Left lung (tissue), 4 donors: ENCODE measurements at regions not wholly inside any gene's neighbourhood (a gene's known extent, or its start where the extent isn't known, plus 50 kb on each side); places are given as distances from the start of the nearest gene placed in this dataset.
"Not testable (repeated sequence)": the region's sequence is repeated elsewhere in the genome, so short reads cannot be mapped to it uniquely, and the experiment has no call there.

Experiments used
- ATAC-seq: fragments of 200-7000 bp; cut with Tn5 transposase; one replicate; pipeline ENCODE4 v1.9.1; 2020; ENCODE audit warnings: moderate library complexity
- DNase-seq, 4 donors: peaks; one replicate each; pipeline ENCODE4 v3.0.0-alpha.2; 2013 to 2020
- H3K27ac ChIP-seq, 2 donors: fragments of 200-600 bp; sonication (generic) in 1 of 2; one replicate each; pipeline versions ENCODE4 v1.5.0 to v1.8.0; 2020 to 2021
- H3K27me3 ChIP-seq, 2 donors: fragments of 200-600 bp; sonication (generic) in 1 of 2; one replicate each; pipeline versions ENCODE4 v1.5.0 to v1.8.0; 2020 to 2021
- H3K36me3 ChIP-seq, 2 donors: fragments of 200-600 bp; sonication (generic) in 1 of 2; one replicate each; pipeline versions ENCODE4 v1.5.0 to v1.8.0; 2020 to 2021
- H3K4me1 ChIP-seq, 2 donors: fragments of 200-600 bp; one replicate each; pipeline ENCODE4 v1.8.0; 2021
- H3K4me3 ChIP-seq, 2 donors: fragments of 200-600 bp; sonication (generic) in 1 of 2; one replicate each; pipeline versions ENCODE4 v1.5.0 to v1.8.0; 2020 to 2021; ENCODE audit warnings: mild to moderate bottlenecking in 1 of 2
- H3K9me3 ChIP-seq, 2 donors: fragments of 200-600 bp; sonication (generic) in 1 of 2; one replicate each; pipeline versions ENCODE4 v1.5.0 to v1.8.0; 2020 to 2021
- CTCF ChIP-seq, 2 donors: fragments of 200-600 bp; sonication (generic) in 1 of 2; IDR thresholded peaks; one replicate each; pipeline versions ENCODE4 v1.5.0 to v1.8.0; 2021; ENCODE audit warnings: antibody characterized with exemption in 2 of 2
- intact Hi-C, 2 donors: fragments of 100-400 bp; cut with DNase I; formaldehyde crosslinking; loops; one replicate each; pipeline versions ENCODE4 v1.11.2 to v1.14.2; 2022
- donor health status: DM: no; HTN: yes; CAD: no.
- donor health status: DM: no; HTN: no; CAD: no.

- H3K9me3 ChIP-seq, result no peaks in the 10 kb centered on the region
- H3K4me1 ChIP-seq, result peaks cover 0 to 3% of the 10 kb centered on the region in 2 donors
- no peak for TF ChIP-seq CTCF (IDR thresholded peaks at IDR 0.05)
- no peak overlapping the region for H3K27ac ChIP-seq
- intact Hi-C loops, result no loop called here
- no peak for DNase-seq
- ATAC-seq, result no peak
- H3K36me3 ChIP-seq, result no peaks in the 10 kb centered on the region
- no peak overlapping the region for H3K4me3 ChIP-seq
- H3K27me3 ChIP-seq, result no peaks in the 10 kb centered on the region
Measured at GRCh38 chr20:4431446-4431845, 182.4 kb upstream of the ADRA1D start.

GRCh38 chr20:4430826-4431225, 181.7 kb upstream of the ADRA1D start:
- H3K4me3 ChIP-seq, ATAC-seq, H3K9me3 ChIP-seq, H3K27me3 ChIP-seq, H3K36me3 ChIP-seq, H3K27ac ChIP-seq, DNase-seq, intact Hi-C loops, H3K4me1 ChIP-seq: not testable (repeated sequence)

GRCh38 chr20:4427940-4428586, 179.0 kb upstream of the ADRA1D start:
- H3K4me1 ChIP-seq, result peaks cover 0 to 3% of the 10 kb centered on the region in 2 donors
- no peak for TF ChIP-seq CTCF (IDR thresholded peaks at IDR 0.05)
- no peak overlapping the region for H3K27ac ChIP-seq
- no peaks in the 10 kb centered on the region for H3K27me3 ChIP-seq
- intact Hi-C loops, result no loop called here
- ATAC-seq (no peak), DNase-seq (no peak)
- no peaks in the 10 kb centered on the region for H3K9me3 ChIP-seq
- H3K36me3 ChIP-seq, result no peaks in the 10 kb centered on the region
- no peak overlapping the region for H3K4me3 ChIP-seq

- DNase-seq (no peak), ATAC-seq (no peak)
- Histone ChIP-seq H3K9me3 (no peaks in the 10 kb centered on the region), H3K27me3 (no peaks in the 10 kb centered on the region), H3K36me3 (no peaks in the 10 kb centered on the region), H3K27ac (no peak overlapping the region), H3K4me3 (no peak overlapping the region), H3K4me1 (no peaks in the 10 kb centered on the region)
- intact Hi-C loops, result no loop called here
- no peak for TF ChIP-seq CTCF (IDR thresholded peaks at IDR 0.05)
Measured at GRCh38 chr20:4418141-4418540, 169.1 kb upstream of the ADRA1D start.

GRCh38 chr20:4415281-4415680, 166.2 kb upstream of the ADRA1D start:
- DNase-seq (no peak), ATAC-seq (no peak)
- TF ChIP-seq CTCF (IDR thresholded peaks at IDR 0.05), result no peak
- Histone ChIP-seq H3K27ac (no peak overlapping the region), H3K27me3 (no peaks in the 10 kb centered on the region), H3K36me3 (no peaks in the 10 kb centered on the region), H3K9me3 (no peaks in the 10 kb centered on the region), H3K4me3 (no peak overlapping the region), H3K4me1 (no peaks in the 10 kb centered on the region)
- intact Hi-C loops, result no loop called here
